Stimulated activated memory B cell treated with anti-CD40 and anti-IgM and Interleukin-4, amounts not matched to agents 10 μg/mL and 1 μg/mL and 100 μg/mL, for 72 hours (primary cell): ENCODE measurements at regions not wholly inside any gene's neighbourhood (a gene's known extent, or its start where the extent isn't known, plus 50 kb on each side); places are given as distances from the start of the nearest gene placed in this dataset.
"Not testable (repeated sequence)": the region's sequence is repeated elsewhere in the genome, so short reads cannot be mapped to it uniquely, and the experiment has no call there.

Source experiments
- ATAC-seq: fragments of 150-1000 bp; cut with Tn5 transposase; 2 replicates; pipeline ENCODE4 v1.10.0; 2021
- H3K27ac Mint-ChIP-seq: one replicate; pipeline ENCODE4 v1.8.0; 2022; ENCODE audit warnings: mild to moderate bottlenecking, mixed read lengths
- H3K27me3 Mint-ChIP-seq: one replicate; pipeline ENCODE4 v1.8.0; 2022; ENCODE audit warnings: mixed read lengths
- H3K36me3 Mint-ChIP-seq: one replicate; pipeline ENCODE4 v1.8.0; 2022; ENCODE audit warnings: mixed read lengths
- H3K4me1 Mint-ChIP-seq: one replicate; pipeline ENCODE4 v1.8.0; 2022; ENCODE audit warnings: mixed read lengths
- H3K4me3 Mint-ChIP-seq: one replicate; pipeline ENCODE4 v1.8.0; 2022; ENCODE audit warnings: mild to moderate bottlenecking, moderate library complexity, mixed read lengths
- H3K9me3 Mint-ChIP-seq: one replicate; pipeline ENCODE4 v1.8.0; 2022; ENCODE audit warnings: mixed read lengths

- not testable (repeated sequence) for H3K27ac Mint-ChIP-seq, H3K4me1 Mint-ChIP-seq, H3K27me3 Mint-ChIP-seq, H3K4me3 Mint-ChIP-seq, H3K36me3 Mint-ChIP-seq, ATAC-seq
- peaks cover 20% of the 10 kb centered on the region for H3K9me3 Mint-ChIP-seq
Measured at GRCh38 chr14:101311186-101311585, 250.1 kb upstream of the DIO3 start.

DNA sequence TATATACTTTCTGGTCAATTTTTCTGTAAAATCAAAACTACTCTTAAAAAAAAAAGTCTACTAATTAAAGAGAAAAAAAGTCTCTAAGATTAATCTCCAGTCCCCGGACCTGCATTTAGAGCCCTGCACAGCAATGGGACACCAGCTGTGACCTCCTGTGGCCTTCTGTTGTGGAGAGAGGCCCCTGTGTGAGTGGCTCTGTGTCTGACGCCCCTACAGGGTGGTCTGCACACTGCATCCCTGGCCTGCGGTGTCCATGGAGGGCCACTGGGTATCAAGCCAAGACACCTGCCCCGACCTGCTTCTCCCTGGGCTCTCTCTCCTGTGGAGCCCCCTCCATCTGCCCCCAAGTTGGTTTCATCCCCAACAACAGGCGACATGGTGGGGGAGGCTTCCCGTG lies 248.0 kb upstream of the DIO3 start:
- no peak overlapping the region for H3K4me3 Mint-ChIP-seq

DNA sequence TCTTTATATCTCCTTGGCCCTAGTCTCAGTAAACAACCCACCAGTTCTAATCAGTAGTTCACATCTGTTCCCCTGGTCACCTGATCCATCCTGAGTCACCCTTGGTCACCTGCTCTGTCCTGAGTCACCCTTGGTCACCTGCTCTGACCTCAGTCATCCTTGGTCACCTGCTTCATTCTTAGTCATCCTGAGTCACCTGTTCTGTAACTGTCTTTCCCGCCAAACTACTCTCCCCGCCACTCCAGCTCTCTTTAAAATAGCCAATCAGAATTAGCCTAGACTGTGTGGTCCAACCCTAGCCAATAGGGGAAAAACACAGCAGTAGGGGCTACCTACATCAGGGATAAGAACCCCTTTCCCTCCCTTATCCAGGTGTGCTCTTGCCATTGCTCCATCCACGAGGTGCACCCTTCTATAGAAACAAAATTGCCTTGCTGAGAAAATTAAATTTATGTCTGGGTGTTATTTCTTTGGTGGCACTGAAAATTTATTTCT lies 245.4 kb upstream of the DIO3 start:
- Mint-ChIP-seq H3K36me3 (no peaks in the 10 kb centered on the region), H3K9me3 (peaks cover 11% of the 10 kb centered on the region), H3K27ac (no peak overlapping the region), H3K4me3 (no peak overlapping the region), H3K4me1 (no peaks in the 10 kb centered on the region), H3K27me3 (peaks cover 8% of the 10 kb centered on the region)
- no peak for ATAC-seq

More for the DNA sequence above, 248.0 kb upstream of the DIO3 start:
- Mint-ChIP-seq H3K27ac (no peak overlapping the region), H3K9me3 (peaks cover 22% of the 10 kb centered on the region), H3K36me3 (no peaks in the 10 kb centered on the region), H3K4me1 (no peaks in the 10 kb centered on the region), H3K27me3 (peaks cover 2% of the 10 kb centered on the region)
- ATAC-seq: no peak

DNA sequence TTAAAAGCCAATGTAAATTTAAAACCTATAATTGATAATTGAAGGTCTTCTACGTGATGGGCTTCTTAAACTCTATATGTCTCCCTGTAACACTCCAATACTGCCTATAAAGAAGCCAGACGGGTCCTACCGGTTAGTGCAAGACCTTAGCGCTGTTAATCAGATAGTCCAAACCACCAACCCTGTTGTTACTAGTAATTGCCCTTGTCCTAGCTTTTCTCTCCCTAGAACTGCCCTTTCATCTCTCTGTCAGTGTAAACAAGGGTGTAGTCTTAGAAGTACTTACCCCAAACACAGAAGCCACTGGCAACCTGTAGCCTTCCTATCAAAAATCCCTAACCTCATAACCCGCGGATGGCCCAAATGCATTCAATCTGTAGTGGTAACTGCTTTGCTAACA lies 243.0 kb upstream of the DIO3 start:
- Mint-ChIP-seq H3K4me1 (no peaks in the 10 kb centered on the region), H3K36me3 (no peaks in the 10 kb centered on the region), H3K27me3 (peaks cover 8% of the 10 kb centered on the region), H3K9me3 (peaks cover 8% of the 10 kb centered on the region), H3K4me3 (no peak overlapping the region), H3K27ac (no peak overlapping the region)
- ATAC-seq: no peak

- Mint-ChIP-seq H3K9me3 (peaks cover 13% of the 10 kb centered on the region), H3K4me1 (no peaks in the 10 kb centered on the region), H3K36me3 (no peaks in the 10 kb centered on the region), H3K27ac (no peak overlapping the region), H3K4me3 (no peak overlapping the region), H3K27me3 (peaks cover 8% of the 10 kb centered on the region)
- ATAC-seq: no peak
Measured at GRCh38 chr14:101320396-101320795, 240.9 kb upstream of the DIO3 start.

DNA sequence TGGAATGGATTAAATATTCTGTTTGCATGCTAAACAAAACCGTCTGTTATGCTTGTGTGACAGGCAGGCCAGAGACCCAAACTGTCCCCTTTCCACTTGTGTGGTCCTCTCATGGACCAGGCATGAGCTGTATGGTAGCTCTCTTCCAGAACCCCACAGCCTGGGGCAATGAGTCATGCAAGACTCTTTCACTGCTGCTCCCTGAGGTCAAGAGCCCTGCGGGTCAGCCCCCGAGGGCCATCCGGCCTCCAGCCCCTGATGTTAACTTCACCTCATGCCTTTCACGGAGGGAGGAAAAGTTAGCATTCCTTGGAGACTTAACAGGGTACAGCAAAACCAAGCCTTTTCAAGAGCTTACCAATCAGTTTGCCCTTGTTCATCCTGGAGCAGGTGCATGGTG lies 239.1 kb upstream of the DIO3 start:
- Mint-ChIP-seq H3K36me3 (no peaks in the 10 kb centered on the region), H3K27me3 (peaks cover 8% of the 10 kb centered on the region)

GRCh38 chr14:101323111-101323510 lies 238.2 kb upstream of the DIO3 start:
- peaks cover 7% of the 10 kb centered on the region for H3K27me3 Mint-ChIP-seq
- no peaks in the 10 kb centered on the region for H3K36me3 Mint-ChIP-seq
- H3K27ac Mint-ChIP-seq: no peak overlapping the region
- H3K9me3 Mint-ChIP-seq: peaks cover 5% of the 10 kb centered on the region
- H3K4me3 Mint-ChIP-seq: no peak overlapping the region
- ATAC-seq: no peak
- no peaks in the 10 kb centered on the region for H3K4me1 Mint-ChIP-seq

More for the DNA sequence above, 239.1 kb upstream of the DIO3 start:
- no peak overlapping the region for H3K4me3 Mint-ChIP-seq
- no peaks in the 10 kb centered on the region for H3K4me1 Mint-ChIP-seq
- ATAC-seq: no peak
- peaks cover 5% of the 10 kb centered on the region for H3K9me3 Mint-ChIP-seq
- H3K27ac Mint-ChIP-seq: no peak overlapping the region

GRCh38 chr14:101323614-101324235 lies 237.6 kb upstream of the DIO3 start:
- H3K36me3 Mint-ChIP-seq, H3K27ac Mint-ChIP-seq, ATAC-seq: not testable (repeated sequence)

DNA sequence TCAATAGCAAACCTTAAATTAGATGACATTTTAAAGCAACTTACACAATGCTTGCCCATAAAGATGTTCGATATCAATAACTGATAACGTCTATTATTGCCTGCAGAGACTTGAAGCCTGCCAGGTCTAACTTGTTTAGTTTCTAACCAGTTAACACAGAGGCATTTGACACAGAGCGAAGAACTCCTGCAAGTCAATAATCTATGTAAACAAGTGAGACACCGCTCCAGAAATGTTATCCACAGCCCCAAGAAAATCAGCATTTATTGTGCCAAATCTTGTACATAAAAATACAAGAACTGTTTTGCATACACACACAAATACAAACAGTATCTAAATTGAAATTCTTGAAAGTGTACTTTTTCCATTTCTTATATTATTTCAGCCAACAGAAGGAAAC lies 236.0 kb upstream of the DIO3 start:
- no peak overlapping the region for H3K4me3 Mint-ChIP-seq
- no peaks in the 10 kb centered on the region for H3K27me3 Mint-ChIP-seq
- no peak for ATAC-seq
- no peaks in the 10 kb centered on the region for H3K36me3 Mint-ChIP-seq
- no peak overlapping the region for H3K27ac Mint-ChIP-seq
- H3K4me1 Mint-ChIP-seq: no peaks in the 10 kb centered on the region
- peaks cover 5% of the 10 kb centered on the region for H3K9me3 Mint-ChIP-seq

More at GRCh38 chr14:101323614-101324235, 237.6 kb upstream of the DIO3 start:
- H3K9me3 Mint-ChIP-seq, H3K4me1 Mint-ChIP-seq, H3K4me3 Mint-ChIP-seq, H3K27me3 Mint-ChIP-seq: not testable (repeated sequence)

DNA sequence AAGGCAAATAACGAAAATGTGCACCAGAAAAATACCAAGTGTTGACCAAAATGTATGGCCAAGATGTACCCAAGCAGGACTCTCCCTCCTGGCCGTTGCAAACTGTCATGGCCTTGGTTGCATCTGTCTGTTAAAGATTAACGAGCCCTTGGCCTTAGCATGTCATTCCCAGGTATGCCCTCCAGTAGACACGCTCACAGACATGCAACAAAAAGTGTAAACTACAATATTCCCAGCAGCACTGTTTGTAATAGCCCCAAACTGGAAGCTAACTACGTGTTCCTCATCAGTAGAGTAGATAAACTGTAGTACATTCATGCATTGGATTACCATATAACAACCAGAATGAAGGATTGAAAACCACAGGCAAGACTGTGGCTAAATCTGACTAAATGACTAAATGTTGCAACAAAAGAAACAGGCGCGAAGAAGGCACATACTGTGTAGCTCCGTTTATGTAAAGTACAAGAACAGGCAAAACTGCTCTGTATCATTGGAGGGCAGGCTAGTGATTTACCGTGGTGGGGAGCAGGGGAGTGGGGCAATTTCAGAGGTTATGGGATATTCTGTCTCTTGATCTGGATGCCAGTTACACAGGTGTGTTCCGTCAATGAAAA lies 232.8 kb upstream of the DIO3 start:
- H3K27ac Mint-ChIP-seq: no peak overlapping the region
- no peak for ATAC-seq
- H3K4me3 Mint-ChIP-seq: no peak overlapping the region
- H3K4me1 Mint-ChIP-seq: no peaks in the 10 kb centered on the region
- H3K36me3 Mint-ChIP-seq: no peaks in the 10 kb centered on the region
- H3K27me3 Mint-ChIP-seq: no peaks in the 10 kb centered on the region
- peaks cover 3% of the 10 kb centered on the region for H3K9me3 Mint-ChIP-seq

DNA sequence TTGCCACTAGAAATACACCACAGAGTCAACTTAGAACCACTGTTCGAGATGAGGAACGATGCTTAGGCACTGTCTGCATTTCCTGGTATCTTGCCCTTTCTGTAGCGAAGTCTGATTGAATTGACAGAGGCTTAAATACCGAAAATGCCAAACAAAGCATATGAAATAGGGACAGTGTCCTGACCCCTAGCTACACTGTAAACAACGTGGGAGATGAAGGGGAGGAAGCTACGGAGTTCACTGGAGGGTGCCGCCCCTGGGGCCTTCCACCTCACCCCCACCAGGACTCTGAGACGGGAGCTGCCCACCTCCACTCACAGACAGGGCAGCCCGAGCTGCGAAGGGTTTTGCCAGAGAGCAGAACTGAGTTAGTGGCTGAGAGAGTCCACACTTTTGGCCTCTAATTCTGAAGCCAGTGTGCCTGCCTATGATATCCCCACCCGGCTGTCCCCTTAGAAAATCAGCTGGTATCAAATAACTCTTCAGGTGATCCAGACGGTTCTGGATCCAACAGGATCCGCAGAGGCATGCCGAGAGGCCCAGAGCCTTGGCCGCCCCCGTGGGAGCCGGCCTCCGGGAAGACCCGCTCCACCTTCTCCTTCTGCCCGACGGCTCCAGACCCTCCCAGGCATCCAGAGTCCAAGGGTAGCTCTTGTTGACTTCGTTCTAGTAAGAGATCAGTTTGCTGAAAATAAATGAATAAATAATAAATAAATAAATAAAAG lies 230.7 kb upstream of the DIO3 start:
- no peaks in the 10 kb centered on the region for H3K27me3 Mint-ChIP-seq
- no peaks in the 10 kb centered on the region for H3K9me3 Mint-ChIP-seq
- no peak overlapping the region for H3K4me3 Mint-ChIP-seq
- no peaks in the 10 kb centered on the region for H3K36me3 Mint-ChIP-seq
- no peak for ATAC-seq
- no peaks in the 10 kb centered on the region for H3K4me1 Mint-ChIP-seq
- H3K27ac Mint-ChIP-seq: no peak overlapping the region

DNA sequence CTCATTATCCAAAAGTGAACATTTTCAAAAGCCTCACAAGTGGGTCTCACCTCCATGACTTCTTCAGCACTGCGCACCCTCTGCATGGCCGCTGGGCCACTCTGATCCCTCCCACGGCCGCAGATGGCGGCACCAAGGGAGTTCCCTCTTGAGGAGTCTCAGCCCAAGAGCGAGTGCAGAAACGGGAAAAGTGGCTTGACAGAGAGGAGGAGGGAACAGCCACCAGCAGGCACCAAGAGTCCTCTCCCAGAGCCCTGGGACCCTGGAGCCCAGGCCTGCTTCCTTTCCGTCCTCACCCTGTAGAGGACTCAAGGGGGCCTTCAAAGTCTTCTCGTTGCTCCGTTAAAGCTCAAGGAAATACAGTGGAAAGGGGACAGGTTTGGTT lies 230.2 kb upstream of the DIO3 start:
- Mint-ChIP-seq H3K4me3 (no peak overlapping the region), H3K27me3 (no peaks in the 10 kb centered on the region), H3K36me3 (no peaks in the 10 kb centered on the region), H3K9me3 (no peaks in the 10 kb centered on the region), H3K27ac (no peak overlapping the region), H3K4me1 (no peaks in the 10 kb centered on the region)
- ATAC-seq: no peak

DNA sequence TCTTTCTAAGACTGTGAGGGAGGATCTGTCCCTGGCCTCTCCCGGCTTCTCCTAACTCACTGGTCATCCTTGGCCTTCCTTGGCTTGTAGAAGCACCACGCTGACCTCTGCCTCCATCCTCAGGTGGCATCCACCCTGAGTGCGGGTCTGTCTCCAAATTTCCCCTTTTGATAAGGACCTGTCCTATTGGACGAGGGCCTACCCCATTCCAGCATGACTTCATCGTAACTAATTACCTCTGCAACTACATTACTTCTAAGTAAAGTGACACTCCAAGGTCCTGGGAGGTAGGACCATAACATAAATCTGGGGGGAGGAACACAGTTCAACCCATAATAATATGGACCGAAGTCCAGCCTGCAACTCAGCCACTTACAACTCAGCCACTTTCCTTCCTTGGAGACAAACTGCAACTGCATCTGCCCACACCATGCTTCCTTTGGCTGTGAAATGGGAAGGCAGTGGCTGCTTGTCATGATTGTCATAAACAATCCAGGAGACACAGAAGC lies 229.6 kb upstream of the DIO3 start:
- no peak for ATAC-seq
- no peaks in the 10 kb centered on the region for H3K9me3 Mint-ChIP-seq
- H3K4me3 Mint-ChIP-seq: no peak overlapping the region
- H3K27ac Mint-ChIP-seq: no peak overlapping the region
- no peaks in the 10 kb centered on the region for H3K36me3 Mint-ChIP-seq
- H3K4me1 Mint-ChIP-seq: no peaks in the 10 kb centered on the region
- H3K27me3 Mint-ChIP-seq: no peaks in the 10 kb centered on the region

GRCh38 chr14:101332281-101332680 lies 229.0 kb upstream of the DIO3 start:
- Mint-ChIP-seq H3K27ac (no peak overlapping the region), H3K36me3 (no peaks in the 10 kb centered on the region), H3K27me3 (no peaks in the 10 kb centered on the region), H3K4me3 (no peak overlapping the region), H3K9me3 (no peaks in the 10 kb centered on the region), H3K4me1 (no peaks in the 10 kb centered on the region)
- no peak for ATAC-seq

DNA sequence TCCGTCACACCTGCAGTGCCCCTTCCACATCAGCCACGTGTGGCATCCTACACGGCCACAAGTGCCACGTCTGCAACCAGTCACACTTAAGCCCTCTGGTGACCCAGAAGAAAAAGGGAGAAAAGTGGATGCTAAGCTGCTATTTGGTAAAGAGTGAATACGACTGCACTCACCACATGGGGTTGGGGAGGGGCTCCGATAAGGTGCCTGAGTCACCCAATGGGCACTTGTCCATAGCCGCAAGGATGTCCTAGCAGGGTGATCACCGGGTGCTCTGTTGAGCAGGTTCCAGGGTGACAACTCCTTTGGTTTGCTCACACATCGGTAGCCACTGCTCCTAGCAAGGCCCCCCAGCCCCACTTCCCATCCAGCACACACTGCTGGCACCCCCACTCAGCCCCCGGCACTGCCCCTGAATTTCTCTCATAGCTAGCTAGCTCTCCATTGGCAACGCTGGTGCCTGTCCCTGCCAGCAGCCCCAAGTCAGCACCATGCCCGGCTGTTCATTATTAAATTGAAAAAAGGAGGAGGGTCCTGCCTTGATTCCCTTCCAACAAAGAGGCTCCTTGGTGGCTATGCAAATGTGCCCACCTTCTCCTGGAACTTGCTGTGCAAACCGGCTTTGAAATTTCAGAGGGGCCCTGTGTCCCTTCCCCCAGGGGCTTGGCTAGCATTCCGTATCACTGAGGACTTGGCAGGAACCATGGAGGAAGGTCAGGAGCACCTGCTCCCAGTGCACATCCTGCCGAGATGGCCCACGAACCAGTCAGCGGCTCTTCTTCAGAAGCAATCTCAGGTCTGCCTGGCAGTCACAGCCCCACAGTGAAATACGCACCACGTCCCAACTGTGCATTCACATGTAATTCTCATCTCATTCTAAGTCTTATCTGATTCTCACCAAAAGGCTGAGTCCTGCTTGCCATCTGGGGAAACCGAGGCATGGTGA lies 227.7 kb upstream of the DIO3 start:
- no peak overlapping the region for H3K4me3 Mint-ChIP-seq
- no peaks in the 10 kb centered on the region for H3K4me1 Mint-ChIP-seq
- no peaks in the 10 kb centered on the region for H3K9me3 Mint-ChIP-seq
- H3K36me3 Mint-ChIP-seq: no peaks in the 10 kb centered on the region
- H3K27me3 Mint-ChIP-seq: no peaks in the 10 kb centered on the region
- ATAC-seq: no peak
- H3K27ac Mint-ChIP-seq: no peak overlapping the region
